SU-DHL-6 (cell line): ENCODE measurements at regions not wholly inside any gene's neighbourhood (a gene's known extent, or its start where the extent isn't known, plus 50 kb on each side); places are given as distances from the start of the nearest gene placed in this dataset.

Experiments
- CTCF ChIP-seq: fragments of 200-600 bp; sonication (generic); IDR thresholded peaks from one replicate; pipeline ENCODE4 v1.5.1; 2017; ENCODE audit warnings: antibody characterized with exemption, mild to moderate bottlenecking, low read length, moderate library complexity; ENCODE audit not compliant: insufficient read depth, poor library complexity, severe bottlenecking
- EZH2phosphoT487 ChIP-seq: fragments of 200-600 bp; sonication (generic), shearing (Covaris generic); conservative IDR thresholded peaks from 2 replicates; pipeline ENCODE4 v1.6.1; 2018; ENCODE audit warnings: mild to moderate bottlenecking, antibody characterized with exemption, low read length, moderate library complexity, mixed read lengths

GRCh38 chr13:56352361-56352760, 788.4 kb upstream of the PRR20A start:
- no peak for TF ChIP-seq CTCF
- no peak for TF ChIP-seq EZH2phosphoT487
